IMR-90 (cell line): ENCODE measurements at regions not wholly inside any gene's neighbourhood (a gene's known extent, or its start where the extent isn't known, plus 50 kb on each side); places are given as distances from the start of the nearest gene placed in this dataset.

Experiments used
- ATAC-seq: fragments of 200-7000 bp; cut with Tn5 transposase; 2 replicates; pipeline ENCODE4 v1.9.1; 2020; ENCODE audit warnings: low read depth, mild to moderate bottlenecking, moderate library complexity
- BruUV-seq: library from RNA; stranded (reverse); fragments of 400-500 nt; replicated peaks from 2 replicates; lab custom pipeline; 2021; lab: Mats Ljungman, UMichigan
- CTCF ChIA-PET: fragments of 300-600 bp; formaldehyde crosslinking; extraction: SDS; loops from one replicate; lab custom pipeline; 2021; ENCODE audit warnings: antibody characterized with exemption; lab: Yijun Ruan, JAX
- POLR2A ChIA-PET: fragments of 300-600 bp; sonication (Branson Sonifier 250); formaldehyde crosslinking; loops from one replicate; lab custom pipeline; 2022; ENCODE audit warnings: antibody characterized with exemption; ENCODE audit not compliant: unreplicated experiment; lab: Charles Lee
- DNase-seq: peaks from one replicate; pipeline ENCODE4 v3.0.0; 2013
- H2AFZ ChIP-seq: replicated peaks from 2 replicates; pipeline ENCODE3; 2013; ENCODE audit warnings: low read length, mild to moderate bottlenecking; ENCODE audit not compliant: poor library complexity
- H2AK5ac ChIP-seq: 2 replicates; pipeline ENCODE4 v1.6.1; 2013; ENCODE audit warnings: low read depth, low read length, inconsistent platforms
- H2AK9ac ChIP-seq: replicated peaks from 2 replicates; pipeline ENCODE3; 2013; ENCODE audit warnings: mild to moderate bottlenecking, low read depth, low read length, moderate library complexity; ENCODE audit not compliant: poor library complexity
- H2BK120ac ChIP-seq: 2 replicates; pipeline ENCODE4 v1.6.1; 2013; ENCODE audit warnings: low read depth, low read length, inconsistent platforms
- H2BK15ac ChIP-seq: 3 replicates; pipeline ENCODE4 v1.6.1; 2013; ENCODE audit warnings: low read depth, low read length, inconsistent platforms
- H2BK20ac ChIP-seq: 2 replicates; pipeline ENCODE4 v1.6.1; 2013; ENCODE audit warnings: low read depth, mild to moderate bottlenecking, inconsistent platforms, low read length, moderate library complexity
- H2BK5ac ChIP-seq: 2 replicates; pipeline ENCODE4 v1.6.1; 2013; ENCODE audit warnings: mild to moderate bottlenecking, low read depth, low read length, inconsistent platforms; ENCODE audit not compliant: poor library complexity, severe bottlenecking
- H3K14ac ChIP-seq: replicated peaks from 2 replicates; pipeline ENCODE4 v1.6.1; 2013; ENCODE audit warnings: low read depth, low read length, inconsistent platforms
- H3K18ac ChIP-seq: 2 replicates; pipeline ENCODE4 v1.6.1; 2013; ENCODE audit warnings: low read depth, low read length, control low read depth
- H3K23ac ChIP-seq: 2 replicates; pipeline ENCODE4 v1.6.1; 2013; ENCODE audit warnings: low read depth, low read length, inconsistent platforms
- H3K27ac ChIP-seq: 2 replicates; pipeline ENCODE4 v1.5.1; 2013; ENCODE audit warnings: mild to moderate bottlenecking, control low read depth, low read length; ENCODE audit not compliant: insufficient read depth
- H3K27me3 ChIP-seq: 2 replicates; pipeline ENCODE4 v1.6.1; 2013; ENCODE audit warnings: low read length; ENCODE audit not compliant: control insufficient read depth, insufficient read depth
- H3K36me3 ChIP-seq: 2 replicates; pipeline ENCODE4 v1.6.1; 2013; ENCODE audit warnings: low read length, mixed read lengths; ENCODE audit not compliant: control insufficient read depth, insufficient read depth
- H3K4ac ChIP-seq: 2 replicates; pipeline ENCODE4 v1.6.1; 2013; ENCODE audit warnings: low read depth, low read length, inconsistent platforms
- H3K4me1 ChIP-seq: 2 replicates; pipeline ENCODE4 v1.6.1; 2013; ENCODE audit warnings: low read length, mixed read lengths; ENCODE audit not compliant: control insufficient read depth, insufficient read depth
- H3K4me2 ChIP-seq: 2 replicates; pipeline ENCODE4 v1.6.1; 2013; ENCODE audit warnings: low read depth, mild to moderate bottlenecking, control low read depth, low read length, moderate library complexity
- H3K4me3 ChIP-seq: 2 replicates; pipeline ENCODE4 v1.5.1; 2013; ENCODE audit warnings: low read depth, mild to moderate bottlenecking, control low read depth, low read length, moderate library complexity; ENCODE audit not compliant: insufficient read depth
- H3K56ac ChIP-seq: 2 replicates; pipeline ENCODE4 v1.6.1; 2013; ENCODE audit warnings: low read length, inconsistent platforms; ENCODE audit not compliant: insufficient read depth; ENCODE audit errors: extremely low read depth
- H3K79me1 ChIP-seq, 2 experiments: 2 replicates each; pipeline ENCODE4 v1.6.1; 2013; ENCODE audit warnings: low read length in 2 of 2, inconsistent platforms in 1 of 2, low read depth in 1 of 2
- H3K9ac ChIP-seq: 2 replicates; pipeline ENCODE4 v1.6.1; 2013; ENCODE audit warnings: low read depth, low read length, control low read depth
- H3K9me1 ChIP-seq: 2 replicates; pipeline ENCODE4 v1.6.1; 2013; ENCODE audit warnings: low read length, inconsistent platforms; ENCODE audit not compliant: insufficient read depth
- H3K9me3 ChIP-seq: 2 replicates; pipeline ENCODE4 v1.6.1; 2013; ENCODE audit warnings: low read length; ENCODE audit not compliant: control insufficient read depth, insufficient read depth
- H4K20me1 ChIP-seq: 2 replicates; pipeline ENCODE4 v1.6.1; 2013; ENCODE audit warnings: low read length, inconsistent platforms; ENCODE audit not compliant: insufficient read depth
- H4K5ac ChIP-seq: 2 replicates; pipeline ENCODE4 v1.6.1; 2013; ENCODE audit warnings: mild to moderate bottlenecking, low read depth, low read length, control low read depth
- H4K8ac ChIP-seq, 2 experiments: 2 replicates each; pipeline ENCODE4 v1.6.1; 2013; ENCODE audit warnings: low read depth in 2 of 2, low read length in 2 of 2, control low read depth in 1 of 2, inconsistent platforms in 1 of 2
- H4K91ac ChIP-seq: 2 replicates; pipeline ENCODE4 v1.6.1; 2013; ENCODE audit warnings: low read depth, low read length, inconsistent platforms; ENCODE audit not compliant: insufficient read depth
- CEBPB ChIP-seq: IDR thresholded peaks from 2 replicates; pipeline ENCODE4 v1.6.1; 2012; ENCODE audit warnings: low read depth, low read length, improper control_type of control experiment
- WGBS, 2 experiments: methylation state at CpG; one replicate each; pipeline versions ENCODE4 v1.1.5 to v1.1.7; 2013; ENCODE audit warnings: missing lambda C conversion rate in 2 of 2; ENCODE audit not compliant: insufficient read length in 1 of 2; ENCODE audit errors: extremely low coverage in 2 of 2; 5-methylcytosine and 5-hydroxymethylcytosine counted together
- dilution Hi-C: fragments of 300-500 bp; cut with HindIII; formaldehyde crosslinking; loops from one replicate; pipeline ENCODE4 v1.14.3; 2018; ENCODE audit warnings: low sequenced_read_pairs; ENCODE audit not compliant: unreplicated experiment
- in situ Hi-C: fragments of 300-500 bp; cut with MboI; formaldehyde crosslinking; loops from 3 replicates; pipeline ENCODE4 v1.14.3; 2019; ENCODE audit warnings: low sequenced_read_pairs, inconsistent platforms, mixed read lengths
- intact Hi-C: fragments of 100-400 bp; cut with micrococcal nuclease; formaldehyde crosslinking; loops from 2 replicates; pipeline ENCODE4 v1.10.0; 2022
- TF ChIP-seq, protein P1 (sequence below): fragments of 150-350 bp; IDR thresholded peaks from 2 replicates; pipeline ENCODE4 v1.6.1; 2017; ENCODE audit warnings: mild to moderate bottlenecking, antibody characterized with exemption, low read length, low read depth
- TF ChIP-seq, protein P2 (sequence below): conservative IDR thresholded peaks from 2 replicates; pipeline ENCODE4 v1.5.1; 2012; ENCODE audit warnings: mild to moderate bottlenecking, low read depth, low read length, improper control_type of control experiment

DNA sequence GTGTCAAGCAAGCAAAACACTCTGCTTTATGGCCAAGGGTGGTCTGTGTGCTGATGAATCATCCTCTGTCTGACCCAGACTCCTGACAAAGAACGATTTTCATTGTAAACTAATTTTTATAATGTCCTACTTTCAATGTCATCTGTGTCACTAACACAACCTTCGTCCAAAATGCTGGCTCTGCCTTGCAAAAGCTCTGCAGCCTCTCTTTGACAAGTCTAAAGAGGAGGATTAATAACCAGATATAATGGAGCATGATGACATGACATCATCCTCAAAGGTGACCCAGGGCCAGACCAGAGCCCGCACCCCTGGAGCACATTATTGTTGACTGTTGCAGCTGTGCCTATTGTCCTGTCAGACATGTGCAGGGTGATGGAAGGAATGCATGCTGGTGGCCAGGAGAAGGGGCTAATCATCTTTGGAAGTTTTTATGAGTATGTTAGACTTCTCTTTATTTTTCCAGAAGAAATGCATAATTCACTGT is 589.4 kb downstream of the NR2F1-AS1 start:
- Histone ChIP-seq H3K56ac (no peak overlapping the region), H4K20me1 (no peaks in the 10 kb centered on the region), H4K5ac (no peak overlapping the region), H3K9me3 (no peaks in the 10 kb centered on the region), H3K4me2 (no peak overlapping the region; the same call in 1 of the 2 replicates), H2BK15ac (no peak overlapping the region), H3K9me1 (peaks cover 8% of the 10 kb centered on the region), H3K9ac (no peak overlapping the region), H3K23ac (no peak overlapping the region), H2AFZ (peak overlapping the region; percentile 46), H2BK5ac (no peak overlapping the region), H3K4me1 (peaks cover 3% of the 10 kb centered on the region), H4K8ac (no peak overlapping the region), H4K91ac (no peak overlapping the region), H2BK20ac (no peak overlapping the region), H3K4me3 (no peak overlapping the region), H2BK120ac (0 out of 2 replicates have a peak overlapping the region, but pooled peaks have one; percentile 12), H3K18ac (no peak overlapping the region), H3K36me3 (no peaks in the 10 kb centered on the region), H3K14ac (peak overlapping the region; percentile 40; the same call in 1 of the 2 replicates), H3K27me3 (no peaks in the 10 kb centered on the region), H2AK5ac (no peak overlapping the region), H3K79me1 (no peaks in the 10 kb centered on the region), H3K4ac (no peak overlapping the region), H2AK9ac (peak overlapping the region; percentile 56), H3K27ac (no peak overlapping the region)
- POLR2A ChIA-PET = no interaction called here
- dilution Hi-C loops = no loop called here
- CTCF ChIA-PET = no interaction called here
- ATAC-seq (0 out of 2 replicates have a peak, but pooled peaks have one; percentile 17), DNase-seq (peak; percentile 7)
- intact Hi-C loops = loop anchor here (5.0 kb wide), 1 partner anchor 79 kb away; no protein-coding TSS in a partner anchor
- no peak for TF ChIP-seq CEBPB
- TF ChIP-seq, protein P1, sequence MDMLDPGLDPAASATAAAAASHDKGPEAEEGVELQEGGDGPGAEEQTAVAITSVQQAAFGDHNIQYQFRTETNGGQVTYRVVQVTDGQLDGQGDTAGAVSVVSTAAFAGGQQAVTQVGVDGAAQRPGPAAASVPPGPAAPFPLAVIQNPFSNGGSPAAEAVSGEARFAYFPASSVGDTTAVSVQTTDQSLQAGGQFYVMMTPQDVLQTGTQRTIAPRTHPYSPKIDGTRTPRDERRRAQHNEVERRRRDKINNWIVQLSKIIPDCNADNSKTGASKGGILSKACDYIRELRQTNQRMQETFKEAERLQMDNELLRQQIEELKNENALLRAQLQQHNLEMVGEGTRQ = no peak
- TF ChIP-seq, protein P2, sequence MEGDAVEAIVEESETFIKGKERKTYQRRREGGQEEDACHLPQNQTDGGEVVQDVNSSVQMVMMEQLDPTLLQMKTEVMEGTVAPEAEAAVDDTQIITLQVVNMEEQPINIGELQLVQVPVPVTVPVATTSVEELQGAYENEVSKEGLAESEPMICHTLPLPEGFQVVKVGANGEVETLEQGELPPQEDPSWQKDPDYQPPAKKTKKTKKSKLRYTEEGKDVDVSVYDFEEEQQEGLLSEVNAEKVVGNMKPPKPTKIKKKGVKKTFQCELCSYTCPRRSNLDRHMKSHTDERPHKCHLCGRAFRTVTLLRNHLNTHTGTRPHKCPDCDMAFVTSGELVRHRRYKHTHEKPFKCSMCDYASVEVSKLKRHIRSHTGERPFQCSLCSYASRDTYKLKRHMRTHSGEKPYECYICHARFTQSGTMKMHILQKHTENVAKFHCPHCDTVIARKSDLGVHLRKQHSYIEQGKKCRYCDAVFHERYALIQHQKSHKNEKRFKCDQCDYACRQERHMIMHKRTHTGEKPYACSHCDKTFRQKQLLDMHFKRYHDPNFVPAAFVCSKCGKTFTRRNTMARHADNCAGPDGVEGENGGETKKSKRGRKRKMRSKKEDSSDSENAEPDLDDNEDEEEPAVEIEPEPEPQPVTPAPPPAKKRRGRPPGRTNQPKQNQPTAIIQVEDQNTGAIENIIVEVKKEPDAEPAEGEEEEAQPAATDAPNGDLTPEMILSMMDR = no peak
- WGBS, 2 experiments = no CpG with 5 or more reads among the region's 3 CpGs
- in situ Hi-C loops = no loop called here
- no TSS peak for BruUV-seq
